ACHN (cell line): ENCODE measurements at regions not wholly inside any gene's neighbourhood (a gene's known extent, or its start where the extent isn't known, plus 50 kb on each side); places are given as distances from the start of the nearest gene placed in this dataset.

Experiments used
- DNase-seq: peaks from one replicate; pipeline ENCODE4 v3.0.0-alpha.2; 2015
- in situ Hi-C: cut with HindIII; loops from 2 replicates; pipeline ENCODE4 v1.10.0; 2017; ENCODE audit warnings: low sequenced_read_pairs, low pct_ligation_motif_present, low pct_unique_long_range_greater_than_20kb

GRCh38 chr7:40945788-40946187 is 757.1 kb downstream of the INHBA start:
- no peak for DNase-seq
- in situ Hi-C loops, result no loop called here

GRCh38 chr7:40944981-40945585 is 757.8 kb downstream of the INHBA start:
- no peak for DNase-seq
- in situ Hi-C loops, result no loop called here

- DNase-seq, result no peak
- in situ Hi-C loops, result no loop called here
Observed at GRCh38 chr7:40937879-40938278, 765.0 kb downstream of the INHBA start.

DNA sequence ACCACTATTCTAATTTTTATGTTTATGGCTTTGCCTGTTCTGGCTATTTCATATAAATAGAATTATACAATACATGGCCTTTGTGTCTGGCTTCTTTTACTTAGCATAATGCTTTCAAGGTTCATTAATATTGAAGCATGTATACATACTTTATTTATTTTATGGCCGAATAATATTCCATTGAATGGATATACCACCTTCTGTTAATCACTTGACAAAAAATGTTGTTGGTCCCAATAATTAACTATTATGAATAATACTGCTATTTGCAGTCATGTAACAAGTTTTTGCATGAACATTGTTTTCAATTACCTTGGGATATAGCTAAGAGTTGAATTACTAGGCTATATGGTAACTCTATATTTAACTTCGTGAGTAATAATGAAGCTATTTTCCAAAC is 767.5 kb downstream of the INHBA start:
- no peak for DNase-seq
- in situ Hi-C loops, result no loop called here

DNA sequence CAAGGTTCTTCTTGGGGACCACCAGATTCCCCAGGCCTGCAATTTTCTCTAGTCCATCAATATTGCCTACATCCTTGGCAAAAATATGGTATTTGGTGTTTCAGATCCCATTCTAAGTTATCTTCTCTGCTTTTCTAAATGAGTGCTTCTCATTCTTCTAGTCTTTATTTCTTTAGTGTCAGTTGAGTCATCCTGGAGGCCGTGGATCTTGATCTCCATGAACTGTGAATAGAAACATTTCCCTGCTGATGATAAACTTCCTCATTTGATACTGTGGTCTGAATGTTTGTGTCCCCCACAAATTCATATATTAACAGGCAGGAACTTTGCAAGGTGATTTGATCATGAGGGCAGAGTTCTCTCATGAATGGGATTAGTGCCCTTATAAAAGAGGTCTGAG is 779.3 kb downstream of the INHBA start:
- DNase-seq, result no peak
- in situ Hi-C loops, result no loop called here

- in situ Hi-C loops, result no loop called here
- peak; percentile 91 for DNase-seq
Observed at GRCh38 chr7:40922316-40922670, 780.6 kb downstream of the INHBA start.

- DNase-seq, result peak; percentile 81
- in situ Hi-C loops, result no loop called here
Observed at GRCh38 chr7:40921589-40922315, 781.1 kb downstream of the INHBA start.

GRCh38 chr7:40918701-40919271 is 784.0 kb downstream of the SUGCT start:
- peak; percentile 72 for DNase-seq
- in situ Hi-C loops, result no loop called here

GRCh38 chr7:40916813-40917212 is 782.0 kb downstream of the SUGCT start:
- no peak for DNase-seq

GRCh38 chr7:40915071-40915470 is 780.3 kb downstream of the SUGCT start:
- in situ Hi-C loops, result no loop called here
- no peak for DNase-seq

More at GRCh38 chr7:40916813-40917212, 782.0 kb downstream of the SUGCT start:
- in situ Hi-C loops, result no loop called here
